H1 (cell line): ENCODE measurements at regions not wholly inside any gene's neighbourhood (a gene's known extent, or its start where the extent isn't known, plus 50 kb on each side); places are given as distances from the start of the nearest gene placed in this dataset.

Experiments used
- CTCF ChIA-PET: fragments of 300-600 bp; sonication (Branson Sonifier 250); formaldehyde crosslinking; loops from one replicate; lab custom pipeline; 2021; ENCODE audit not compliant: partially characterized antibody; lab: Charles Lee
- POLR2A ChIA-PET: fragments of 300-600 bp; sonication (Branson Sonifier 250); formaldehyde crosslinking; loops from one replicate; lab custom pipeline; 2021; ENCODE audit warnings: inconsistent platforms; ENCODE audit not compliant: partially characterized antibody; lab: Charles Lee
- DNase-seq, 2 experiments: peaks; one replicate each; pipeline versions ENCODE4 v3.0.0 to v3.0.0-alpha.2; 2010 to 2022; ENCODE audit warnings: low spot score in 2 of 2, low read depth in 1 of 2, mixed read lengths in 1 of 2
- FAIRE-seq: peaks from 2 replicates; lab custom pipeline; 2011; peaks lifted over from hg19 to GRCh38; lab: Jason Lieb, UNC
- H2AFZ ChIP-seq: 2 replicates; pipeline ENCODE4 v1.8.1; 2012; ENCODE audit warnings: low read length, inconsistent platforms
- H2AK5ac ChIP-seq: 2 replicates; pipeline ENCODE4 v1.6.1; 2013; ENCODE audit warnings: low read depth, low read length
- H2BK120ac ChIP-seq: replicated peaks from 2 replicates; pipeline ENCODE3; 2013; ENCODE audit warnings: low read depth, low read length, inconsistent platforms
- H2BK12ac ChIP-seq: 2 replicates; pipeline ENCODE4 v1.6.1; 2013; ENCODE audit warnings: low read depth, low read length
- H2BK15ac ChIP-seq: 2 replicates; pipeline ENCODE4 v1.6.1; 2013; ENCODE audit warnings: low read length
- H2BK20ac ChIP-seq: 2 replicates; pipeline ENCODE4 v1.6.1; 2013; ENCODE audit warnings: low read length
- H2BK5ac ChIP-seq: 2 replicates; pipeline ENCODE4 v1.6.1; 2013; ENCODE audit warnings: low read depth, low read length
- H3K14ac ChIP-seq: 2 replicates; pipeline ENCODE4 v1.6.1; 2013; ENCODE audit warnings: inconsistent platforms; ENCODE audit not compliant: insufficient read length
- H3K18ac ChIP-seq: 2 replicates; pipeline ENCODE4 v1.6.1; 2013; ENCODE audit warnings: low read length; ENCODE audit errors: extremely low read depth
- H3K23ac ChIP-seq: 2 replicates; pipeline ENCODE4 v1.6.1; 2013; ENCODE audit warnings: inconsistent platforms; ENCODE audit not compliant: insufficient read length
- H3K23me2 ChIP-seq: 2 replicates; pipeline ENCODE4 v1.6.1; 2013; ENCODE audit warnings: low read depth, low read length
- H3K27ac ChIP-seq: 2 replicates; pipeline ENCODE4 v1.6.1; 2011; ENCODE audit warnings: low read depth, low read length, inconsistent platforms
- H3K27me3 ChIP-seq, 4 experiments: replicated peaks in 1 of 4; 1 replicate in 1 of 4; 2 replicates in 3 of 4; pipeline versions ENCODE4 v1.6.1 to v1.8.1; 2011 to 2013; ENCODE audit warnings: low read length in 3 of 4, mild to moderate bottlenecking in 3 of 4, inconsistent platforms in 2 of 4, mixed read lengths in 2 of 4, moderate library complexity in 1 of 4; ENCODE audit not compliant: control insufficient read depth in 3 of 4, insufficient read depth in 3 of 4; ENCODE audit errors: extremely low read depth in 1 of 4
- H3K36me3 ChIP-seq, 4 experiments: 2 replicates each; pipeline versions ENCODE4 v1.6.1 to v1.8.1; 2011 to 2013; ENCODE audit warnings: mild to moderate bottlenecking in 4 of 4, low read length in 3 of 4, moderate library complexity in 2 of 4, control low read depth in 1 of 4, inconsistent platforms in 1 of 4; ENCODE audit not compliant: insufficient read depth in 4 of 4, control insufficient read depth in 2 of 4
- H3K4ac ChIP-seq: replicated peaks from 2 replicates; pipeline ENCODE3; 2013; ENCODE audit warnings: low read length, low read depth, mixed read lengths, inconsistent platforms; ENCODE audit not compliant: insufficient read length
- H3K4me1 ChIP-seq, 4 experiments: replicated peaks in 1 of 4; 1 replicate in 1 of 4; 2 replicates in 3 of 4; pipeline versions ENCODE4 v1.6.1 to v1.8.1; 2011 to 2013; ENCODE audit warnings: low read length in 3 of 4, inconsistent platforms in 2 of 4, mixed read lengths in 1 of 4; ENCODE audit not compliant: insufficient read depth in 4 of 4, control insufficient read depth in 3 of 4
- H3K4me2 ChIP-seq, 2 experiments: 2 replicates each; pipeline versions ENCODE4 v1.6.1 to v1.8.1; 2011 to 2013; ENCODE audit warnings: low read depth in 2 of 2, low read length in 2 of 2, control low read depth in 1 of 2, inconsistent platforms in 1 of 2, mild to moderate bottlenecking in 1 of 2; ENCODE audit not compliant: insufficient read depth in 1 of 2
- H3K4me3 ChIP-seq, 4 experiments: fragments of 200-600, 300-600 bp in 1 of 4; sonication (generic), shearing (Covaris generic), sonication (Bioruptor Twin) in 1 of 4; 2 replicates each; pipeline versions ENCODE4 v1.5.1 to v1.8.1; 2011 to 2016; ENCODE audit warnings: low read length in 4 of 4, low read depth in 3 of 4, control low read depth in 2 of 4, inconsistent platforms in 2 of 4, mild to moderate bottlenecking in 2 of 4, mixed read lengths in 1 of 4, moderate library complexity in 1 of 4; ENCODE audit not compliant: insufficient read depth in 2 of 4; ENCODE audit errors: extremely low read depth in 1 of 4
- H3K56ac ChIP-seq: replicated peaks from 2 replicates; pipeline ENCODE3; 2013; ENCODE audit warnings: low read depth, mild to moderate bottlenecking, mixed read lengths, low read length, inconsistent platforms; ENCODE audit not compliant: insufficient read length
- H3K79me1 ChIP-seq: 2 replicates; pipeline ENCODE4 v1.6.1; 2013; ENCODE audit warnings: low read depth, low read length, control low read depth
- H3K79me2 ChIP-seq, 2 experiments: 2 replicates each; pipeline versions ENCODE4 v1.6.1 to v1.8.1; 2012 to 2013; ENCODE audit warnings: low read length in 2 of 2, mild to moderate bottlenecking in 2 of 2, inconsistent platforms in 1 of 2; ENCODE audit not compliant: insufficient read depth in 2 of 2, control insufficient read depth in 1 of 2
- H3K9ac ChIP-seq, 4 experiments: replicated peaks in 1 of 4; 1 replicate in 1 of 4; 2 replicates in 3 of 4; pipeline versions ENCODE4 v1.6.1 to v1.8.1; 2011 to 2013; ENCODE audit warnings: low read depth in 3 of 4, low read length in 3 of 4, control low read depth in 2 of 4, mild to moderate bottlenecking in 2 of 4, moderate library complexity in 2 of 4, inconsistent platforms in 1 of 4; ENCODE audit errors: extremely low read depth in 1 of 4
- H3K9me3 ChIP-seq, 2 experiments: 2 replicates each; pipeline versions ENCODE4 v1.6.1 to v1.8.1; 2012 to 2013; ENCODE audit warnings: mild to moderate bottlenecking in 2 of 2, moderate library complexity in 2 of 2, control low read depth in 1 of 2, inconsistent platforms in 1 of 2, low read depth in 1 of 2, low read length in 1 of 2, mixed read lengths in 1 of 2; ENCODE audit not compliant: insufficient read depth in 2 of 2
- H4K20me1 ChIP-seq, 2 experiments: replicated peaks in 1 of 2; 2 replicates each; pipeline versions ENCODE3 to v1.8.1; 2011 to 2013; ENCODE audit warnings: inconsistent platforms in 2 of 2, low read length in 2 of 2, mild to moderate bottlenecking in 1 of 2; ENCODE audit not compliant: insufficient read depth in 2 of 2, control insufficient read depth in 1 of 2
- H4K5ac ChIP-seq: 2 replicates; pipeline ENCODE4 v1.6.1; 2013; ENCODE audit warnings: low read length, low read depth, mixed read lengths, inconsistent platforms; ENCODE audit not compliant: insufficient read length
- H4K8ac ChIP-seq: 2 replicates; pipeline ENCODE4 v1.8.0; 2013; ENCODE audit warnings: mild to moderate bottlenecking, moderate library complexity, low read length, inconsistent platforms; ENCODE audit not compliant: insufficient read depth; ENCODE audit errors: extremely low read depth
- H4K91ac ChIP-seq: replicated peaks from 2 replicates; pipeline ENCODE3; 2013; ENCODE audit warnings: low read length, mixed read lengths, inconsistent platforms; ENCODE audit not compliant: insufficient read length
- CBX5 ChIP-seq: fragments of 300-800, 300-1000 bp; sonication (generic); IDR thresholded peaks from 2 replicates; pipeline ENCODE4 v1.7.1; 2016; ENCODE audit warnings: antibody characterized with exemption, low read length, low read depth
- CBX8 ChIP-seq: fragments of 300-800, 300-1000 bp; sonication (generic); IDR thresholded peaks from 2 replicates; pipeline ENCODE4 v1.7.1; 2016; ENCODE audit warnings: low read depth, low read length, borderline replicate concordance
- CHD2 ChIP-seq: IDR thresholded peaks from 2 replicates; pipeline ENCODE4 v1.6.1; 2012; ENCODE audit warnings: low read length, improper control_type of control experiment
- EP300 ChIP-seq, 2 experiments: IDR thresholded peaks; 1 replicate in 1 of 2; 2 replicates in 1 of 2; pipeline ENCODE4 v1.6.1; 2011 to 2012; ENCODE audit warnings: low read depth in 2 of 2, low read length in 2 of 2, mild to moderate bottlenecking in 2 of 2, borderline replicate concordance in 1 of 2, inconsistent platforms in 1 of 2, moderate library complexity in 1 of 2
- KDM4A ChIP-seq: IDR thresholded peaks from one replicate; pipeline ENCODE4 v1.7.1; 2012; ENCODE audit warnings: low read depth, mild to moderate bottlenecking, moderate library complexity, low read length, inconsistent platforms; ENCODE audit not compliant: severe bottlenecking
- POU5F1 ChIP-seq: IDR thresholded peaks from 2 replicates; pipeline ENCODE4 v1.6.1; 2011; ENCODE audit warnings: low read depth, mild to moderate bottlenecking, low read length, moderate library complexity
- RAD21 ChIP-seq, 2 experiments: IDR thresholded peaks in 1 of 2; conservative IDR thresholded peaks in 1 of 2; 2 replicates each; pipeline ENCODE4 v1.6.1; 2011; ENCODE audit warnings: low read depth in 2 of 2, low read length in 2 of 2, improper control_type of control experiment in 1 of 2, inconsistent platforms in 1 of 2, mild to moderate bottlenecking in 1 of 2, moderate library complexity in 1 of 2
- RBBP5 ChIP-seq: IDR thresholded peaks from 2 replicates; pipeline ENCODE4 v1.7.1; 2012; ENCODE audit warnings: low read depth, mild to moderate bottlenecking, inconsistent platforms, low read length, moderate library complexity, borderline replicate concordance
- RNF2 ChIP-seq: fragments of 200-900, 300-1000 bp; sonication (generic); IDR thresholded peaks from 2 replicates; pipeline ENCODE4 v1.7.1; 2016; ENCODE audit warnings: borderline replicate concordance, low read depth, mild to moderate bottlenecking, antibody characterized with exemption, low read length; ENCODE audit not compliant: poor library complexity, severe bottlenecking; ENCODE audit errors: missing control alignments
- SIN3A ChIP-seq, 2 experiments: IDR thresholded peaks in 1 of 2; conservative IDR thresholded peaks in 1 of 2; 2 replicates each; pipeline ENCODE4 v1.6.1; 2011 to 2012; ENCODE audit warnings: low read length in 2 of 2, improper control_type of control experiment in 1 of 2, low read depth in 1 of 2, mild to moderate bottlenecking in 1 of 2
- TBP ChIP-seq: IDR thresholded peaks from 2 replicates; pipeline ENCODE4 v1.6.1; 2011; ENCODE audit warnings: low read depth, low read length, improper control_type of control experiment
- TCF12 ChIP-seq: IDR thresholded peaks from 2 replicates; pipeline ENCODE4 v1.6.1; 2011; ENCODE audit warnings: low read depth, mild to moderate bottlenecking, low read length
- WGBS, 2 experiments: shearing (Covaris generic) in 1 of 2; methylation state at CpG; one replicate each; pipeline versions ENCODE4 v1.1.6 to v1.1.7; 2013 to 2015; ENCODE audit warnings: low lambda C conversion rate in 2 of 2, mixed read lengths in 2 of 2, inconsistent platforms in 1 of 2, low coverage in 1 of 2, missing lambda C conversion rate in 1 of 2; ENCODE audit not compliant: insufficient replicate concordance in 2 of 2, insufficient coverage in 1 of 2, insufficient read length in 1 of 2; ENCODE audit errors: extremely low coverage in 1 of 2, missing lambda C conversion rate in 1 of 2; 5-methylcytosine and 5-hydroxymethylcytosine counted together

- H3K4me3 ChIP-seq: no peak overlapping the region
- H3K79me1 ChIP-seq: no peaks in the 10 kb centered on the region
- H2BK5ac ChIP-seq: no peak overlapping the region
- H4K91ac ChIP-seq: no peak overlapping the region
- no peak for DNase-seq
- no peak overlapping the region for H3K4me2 ChIP-seq
- no peak overlapping the region for H3K56ac ChIP-seq
- H2BK12ac ChIP-seq: no peak overlapping the region
- H3K23ac ChIP-seq: no peak overlapping the region
- no peak overlapping the region for H2BK120ac ChIP-seq
- no peaks in the 10 kb centered on the region for H3K23me2 ChIP-seq
- H4K8ac ChIP-seq: no peak overlapping the region
- no peak overlapping the region for H4K5ac ChIP-seq
- H3K4ac ChIP-seq: no peak overlapping the region
- 89% methylated on average over 7 of the region's 7 CpGs; no CpG with 5 or more reads in 1 of the 2 experiments for whole genome bisulfite sequencing, 2 experiments
- ChIA-PET CTCF (interaction anchor here (1.0 to 1.1 kb wide), 2 partner anchors 10 to 445 kb away, joined by 3 to 4 read pairs; no protein-coding TSS in a partner anchor), POLR2A (no interaction called here)
- no peak overlapping the region for H3K27ac ChIP-seq
- no peaks in the 10 kb centered on the region for H3K9me3 ChIP-seq
- H3K18ac ChIP-seq: no peak overlapping the region
- no peaks in the 10 kb centered on the region for H3K27me3 ChIP-seq
- H2AFZ ChIP-seq: no peak overlapping the region; the same call in 1 of the 2 replicates
- no peaks in the 10 kb centered on the region for H3K4me1 ChIP-seq
- H4K20me1 ChIP-seq: no peaks in the 10 kb centered on the region
- H2BK15ac ChIP-seq: no peak overlapping the region
- H2AK5ac ChIP-seq: no peak overlapping the region
- no peak overlapping the region for H3K9ac ChIP-seq
- no peak overlapping the region for H3K14ac ChIP-seq
- no peak for FAIRE-seq
- no peaks in the 10 kb centered on the region for H3K36me3 ChIP-seq
- H3K79me2 ChIP-seq: no peaks in the 10 kb centered on the region
- no peak overlapping the region for H2BK20ac ChIP-seq
- no peak for TF ChIP-seq SIN3A (conservative IDR thresholded peaks at IDR 0.05 in 1 of 2, IDR thresholded peaks at IDR 0.05 in 1 of 2; ENCODE audit: low read depth in 1 of 2, low read length in 2 of 2)
- TF ChIP-seq TCF12: no peak
- no peak for TF ChIP-seq RAD21 (IDR thresholded peaks at IDR 0.05 in 1 of 2, conservative IDR thresholded peaks at IDR 0.05 in 1 of 2; ENCODE audit: low read depth in 2 of 2, low read length in 2 of 2)
- no peak for TF ChIP-seq RNF2
- no peak for TF ChIP-seq RBBP5
- no peak for TF ChIP-seq CBX5
- TF ChIP-seq KDM4A: no peak
- TF ChIP-seq CHD2: no peak
- TF ChIP-seq EP300 (IDR thresholded peaks at IDR 0.05; ENCODE audit: borderline replicate concordance in 1 of 2, low read depth in 2 of 2, low read length in 2 of 2): no peak
- TF ChIP-seq CBX8: no peak
- TF ChIP-seq TBP: no peak
- no peak for TF ChIP-seq POU5F1
These were observed 963.2 kb upstream of the CELF2 start for GRCh38 chr10:10054466-10054865.
